BLaER1 treated with 17β-estradiol and CSF1 and Interleukin-3, amounts not matched to agents 10 nM and 100 nM (cell line): ENCODE measurements at regions not wholly inside any gene's neighbourhood (a gene's known extent, or its start where the extent isn't known, plus 50 kb on each side); places are given as distances from the start of the nearest gene placed in this dataset.

Experiments
- H3K27ac ChIP-seq, 11 experiments: shearing (Covaris generic); formaldehyde crosslinking; 2 replicates each; pipeline ENCODE4 v1.8.1; 2022
- H3K27me3 ChIP-seq, 11 experiments: shearing (Covaris generic); formaldehyde crosslinking; 2 replicates each; pipeline ENCODE4 v1.8.1; 2022
- H3K36me3 ChIP-seq, 11 experiments: shearing (Covaris generic); formaldehyde crosslinking; 2 replicates each; pipeline ENCODE4 v1.8.1; 2022
- H3K4me1 ChIP-seq, 10 experiments: shearing (Covaris generic); formaldehyde crosslinking; 2 replicates each; pipeline ENCODE4 v1.8.1; 2022
- H3K4me2 ChIP-seq, 11 experiments: shearing (Covaris generic); formaldehyde crosslinking; 2 replicates each; pipeline ENCODE4 v1.8.1; 2022
- H3K4me3 ChIP-seq, 10 experiments: shearing (Covaris generic); formaldehyde crosslinking; 2 replicates each; pipeline ENCODE4 v1.8.1; 2022
- H3K9ac ChIP-seq, 11 experiments: shearing (Covaris generic); formaldehyde crosslinking; 2 replicates each; pipeline ENCODE4 v1.8.1; 2022
- H3K9me3 ChIP-seq, 11 experiments: shearing (Covaris generic); formaldehyde crosslinking; replicated peaks in 1 of 11; 2 replicates each; pipeline ENCODE4 v1.8.1; 2022
- H4K20me1 ChIP-seq, 11 experiments: shearing (Covaris generic); formaldehyde crosslinking; 2 replicates each; pipeline ENCODE4 v1.8.1; 2022
- Cebpa-rat ChIP-seq, 11 experiments: shearing (Covaris generic); IDR thresholded peaks; 2 replicates each; pipeline ENCODE4 v1.8.1; 2022

DNA sequence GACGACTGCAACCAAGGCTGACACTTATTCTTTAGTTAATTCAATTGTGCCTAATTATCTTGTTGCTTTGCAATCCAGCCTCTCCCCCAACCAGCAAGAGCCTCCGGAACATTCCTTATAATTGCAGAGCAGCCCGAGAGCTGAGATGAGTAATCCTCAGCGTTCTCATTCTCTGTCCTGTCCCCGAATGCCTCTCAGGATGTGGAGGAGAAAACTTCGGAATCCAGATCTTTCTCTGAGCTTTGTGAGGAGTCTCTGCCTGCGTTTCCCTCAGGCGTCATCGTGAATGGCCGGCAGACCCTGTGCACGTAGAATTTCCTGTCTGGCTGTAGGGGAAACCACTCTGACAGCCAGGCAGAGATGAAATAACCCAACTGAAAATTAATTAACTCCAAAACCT lies 160.5 kb upstream of the DIO3 start:
- H3K4me2 ChIP-seq, result peak overlapping the region in 10 of 11 experiments; percentile 11 to 56 (median 18); a peak in 15 of 22 replicates
- TF ChIP-seq Cebpa-rat (IDR thresholded peaks at IDR 0.05), result no peak
- H3K4me1 ChIP-seq, result peaks cover 0 to 14% (median 11%) of the 10 kb centered on the region in 10 experiments; a peak in 12 of 20 replicates
- no peaks in the 10 kb centered on the region for H3K9me3 ChIP-seq
- H4K20me1 ChIP-seq, result no peaks in the 10 kb centered on the region
- H3K9ac ChIP-seq, result no peak overlapping the region
- no peak overlapping the region for H3K27ac ChIP-seq
- no peak overlapping the region for H3K4me3 ChIP-seq
- peaks cover 5 to 19% (median 17%) of the 10 kb centered on the region in 11 experiments; a peak in 19 of 22 replicates for H3K27me3 ChIP-seq
- no peaks in the 10 kb centered on the region for H3K36me3 ChIP-seq

DNA sequence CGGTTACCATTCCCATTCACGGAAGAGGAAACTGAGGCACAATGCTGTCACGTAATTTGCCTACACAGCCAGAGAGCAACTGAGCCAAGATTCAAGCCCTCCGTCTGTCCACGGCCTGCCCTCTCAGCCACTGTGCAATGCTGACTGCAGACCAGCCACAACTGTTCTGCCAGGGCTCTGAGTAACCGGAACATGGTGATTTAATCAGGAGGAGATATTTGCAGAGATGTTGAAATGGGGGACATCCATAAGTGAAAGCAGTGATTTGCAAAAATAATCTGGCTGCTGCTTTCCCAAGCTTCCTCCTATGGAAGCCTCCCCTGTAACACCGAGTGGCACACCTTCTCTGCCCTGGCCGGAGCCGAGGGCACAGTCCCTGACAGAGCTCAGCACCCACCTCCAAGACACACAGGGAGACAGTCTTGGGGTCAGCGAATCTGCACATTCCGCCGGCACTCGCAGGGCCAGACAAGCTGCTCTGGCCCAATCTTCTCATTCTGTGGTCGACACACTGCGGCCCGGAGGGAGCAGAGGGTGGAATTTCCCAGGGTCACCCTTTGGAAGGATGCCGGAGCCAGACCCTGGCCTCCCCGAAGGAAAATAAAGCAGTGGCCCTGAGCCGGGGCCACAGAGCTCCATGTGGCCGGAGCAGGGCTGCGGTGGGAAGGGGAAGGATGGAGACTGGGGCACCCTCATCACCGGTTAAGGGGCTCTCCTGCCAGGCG lies 158.2 kb upstream of the DIO3 start:
- H3K4me3 ChIP-seq, result no peak overlapping the region
- H3K9ac ChIP-seq, result no peak overlapping the region
- H4K20me1 ChIP-seq, result no peaks in the 10 kb centered on the region
- H3K9me3 ChIP-seq, result no peaks in the 10 kb centered on the region
- no peak overlapping the region for H3K4me2 ChIP-seq
- H3K4me1 ChIP-seq, result peaks cover 0 to 14% (median 11%) of the 10 kb centered on the region in 10 experiments; a peak in 12 of 20 replicates
- no peaks in the 10 kb centered on the region for H3K36me3 ChIP-seq
- H3K27me3 ChIP-seq, result peaks cover 5 to 19% (median 17%) of the 10 kb centered on the region in 11 experiments; a peak in 19 of 22 replicates
- H3K27ac ChIP-seq, result no peak overlapping the region
- no peak for TF ChIP-seq Cebpa-rat (IDR thresholded peaks at IDR 0.05)

DNA sequence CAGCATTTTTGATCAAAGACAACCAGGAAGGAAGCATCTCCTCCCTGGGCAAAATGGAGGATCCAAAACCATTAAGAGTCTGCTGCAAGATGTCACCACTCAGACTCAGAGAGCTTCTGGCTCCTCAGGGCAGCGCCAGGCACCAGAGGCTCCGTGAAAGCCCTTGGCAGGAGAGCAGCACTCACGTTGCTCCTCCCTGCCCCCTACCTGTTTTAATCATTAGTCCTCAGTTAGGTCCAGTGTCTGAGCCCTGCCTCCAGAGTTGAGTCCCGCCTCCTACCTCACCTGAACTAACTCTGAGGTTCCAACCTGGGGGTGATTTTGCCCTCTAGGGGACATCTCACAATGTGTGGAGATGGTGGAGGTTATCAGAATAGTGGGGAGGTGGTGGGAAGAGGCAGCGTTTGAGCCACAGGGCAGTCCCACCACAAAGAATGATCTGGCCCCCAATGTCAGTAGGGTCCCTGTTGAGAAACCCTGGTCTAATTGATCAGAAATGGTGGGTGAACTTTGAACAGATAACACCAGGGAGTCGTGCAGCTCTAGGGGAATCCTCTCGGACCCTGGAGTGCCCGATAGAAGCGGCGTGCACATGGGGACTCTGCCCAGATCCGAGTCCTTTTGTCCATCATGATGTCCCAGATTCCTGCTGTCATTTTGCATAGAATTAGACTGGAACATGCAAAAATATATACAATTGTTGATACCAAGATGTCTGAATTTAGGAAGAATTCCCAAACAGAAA lies 156.7 kb upstream of the DIO3 start:
- Histone ChIP-seq H3K4me2 (no peak overlapping the region), H3K4me3 (no peak overlapping the region), H3K36me3 (no peaks in the 10 kb centered on the region), H3K4me1 (peaks cover 0 to 14% (median 11%) of the 10 kb centered on the region in 10 experiments; a peak in 12 of 20 replicates), H3K9ac (no peak overlapping the region), H4K20me1 (no peaks in the 10 kb centered on the region), H3K9me3 (no peaks in the 10 kb centered on the region), H3K27me3 (peaks cover 5 to 19% (median 17%) of the 10 kb centered on the region in 11 experiments; a peak in 19 of 22 replicates), H3K27ac (no peak overlapping the region)
- TF ChIP-seq Cebpa-rat (IDR thresholded peaks at IDR 0.05), result no peak

DNA sequence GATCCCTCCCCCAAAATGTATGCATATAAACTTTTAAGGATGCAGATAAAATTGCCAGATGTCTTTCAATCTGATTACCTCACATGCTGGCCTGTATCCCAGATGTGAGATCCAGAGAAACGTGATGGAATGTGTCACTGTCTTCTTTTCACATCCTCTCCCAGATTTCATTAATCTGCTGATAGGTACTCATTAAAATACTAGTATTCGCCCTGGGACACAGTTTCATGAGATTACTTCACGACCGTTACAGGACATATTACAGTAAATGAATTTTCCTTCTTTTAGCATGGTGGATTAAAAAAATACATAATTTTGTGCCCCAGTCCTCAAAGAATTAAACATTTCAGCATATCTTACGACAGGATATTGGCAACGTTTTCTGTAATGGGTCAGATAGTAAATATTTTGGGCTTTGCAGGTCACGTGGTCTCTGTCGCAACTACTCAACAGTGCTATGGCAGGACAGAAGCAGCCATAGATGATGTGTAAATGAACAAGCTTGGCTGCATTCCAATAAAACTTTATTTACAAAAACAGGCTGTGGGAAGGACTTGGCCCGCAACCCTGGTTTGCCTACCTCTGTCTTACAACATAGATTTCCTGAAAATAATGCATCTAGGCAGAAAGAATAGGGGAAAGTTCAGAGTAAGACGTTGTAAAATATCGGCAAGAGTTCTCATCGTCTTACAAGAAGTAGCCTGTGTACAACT lies 156.0 kb upstream of the DIO3 start:
- Histone ChIP-seq H3K27ac (no peak overlapping the region), H3K4me1 (peaks cover 5 to 20% (median 16%) of the 10 kb centered on the region in 10 experiments; a peak in 15 of 20 replicates), H3K4me2 (no peak overlapping the region), H3K9ac (no peak overlapping the region), H3K36me3 (no peaks in the 10 kb centered on the region), H3K9me3 (no peaks in the 10 kb centered on the region), H3K4me3 (no peak overlapping the region), H4K20me1 (no peaks in the 10 kb centered on the region), H3K27me3 (peaks cover 5 to 15% (median 14%) of the 10 kb centered on the region in 11 experiments; a peak in 19 of 22 replicates)
- TF ChIP-seq Cebpa-rat (IDR thresholded peaks at IDR 0.05), result no peak

DNA sequence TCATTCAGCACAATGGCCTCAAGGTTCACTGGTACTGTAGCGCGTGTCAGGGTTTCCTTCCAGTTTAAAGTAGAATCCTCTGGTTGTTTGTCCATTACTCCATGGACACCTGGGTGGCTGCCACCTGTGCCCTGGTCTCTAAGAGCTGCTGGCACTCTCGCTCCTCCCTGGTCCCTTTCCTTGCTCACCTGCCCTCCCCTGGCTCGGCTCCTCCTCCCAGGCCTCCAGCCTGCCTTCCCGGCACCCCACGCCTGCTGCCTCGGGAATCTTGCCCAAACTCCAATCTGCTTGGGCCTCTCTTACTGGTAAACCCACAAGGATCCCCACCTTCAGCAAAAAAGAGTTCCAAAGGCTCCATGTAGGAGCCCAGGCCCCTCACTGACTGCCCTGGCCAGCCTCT lies 154.4 kb upstream of the DIO3 start:
- peaks cover 6 to 13% (median 11%) of the 10 kb centered on the region in 10 experiments; a peak in 13 of 20 replicates for H3K4me1 ChIP-seq
- H3K27me3 ChIP-seq, result no peaks in the 10 kb centered on the region
- no peak overlapping the region for H3K9ac ChIP-seq

DNA sequence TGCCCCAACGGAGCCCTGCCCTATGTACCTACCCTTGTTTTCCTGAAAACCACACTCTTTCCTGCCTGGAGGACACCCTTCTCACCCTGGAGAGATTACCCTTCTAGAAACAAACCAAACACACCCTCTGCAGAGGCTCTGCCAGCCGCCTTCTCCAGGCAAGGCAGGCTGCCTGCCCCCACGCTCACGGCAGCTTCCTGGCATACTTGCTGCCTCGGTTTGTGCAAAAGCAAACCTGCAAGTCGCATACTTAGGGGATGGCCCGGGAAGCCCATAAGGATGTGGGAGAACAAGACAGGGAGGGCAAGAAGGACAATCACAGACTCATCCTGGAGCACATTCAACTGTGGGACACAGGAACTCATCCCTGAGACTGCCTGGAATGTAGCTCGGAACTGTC lies 154.0 kb upstream of the DIO3 start:
- H3K9ac ChIP-seq, result no peak overlapping the region
- TF ChIP-seq Cebpa-rat (IDR thresholded peaks at IDR 0.05), result no peak
- no peak overlapping the region for H3K4me3 ChIP-seq
- peaks cover 6 to 13% (median 11%) of the 10 kb centered on the region in 10 experiments; a peak in 13 of 20 replicates for H3K4me1 ChIP-seq
- no peaks in the 10 kb centered on the region for H3K9me3 ChIP-seq
- no peak overlapping the region for H3K27ac ChIP-seq
- H3K27me3 ChIP-seq, result no peaks in the 10 kb centered on the region
- H4K20me1 ChIP-seq, result no peaks in the 10 kb centered on the region
- H3K36me3 ChIP-seq, result no peaks in the 10 kb centered on the region
- H3K4me2 ChIP-seq, result no peak overlapping the region

More for the DNA sequence above, 154.4 kb upstream of the DIO3 start:
- Histone ChIP-seq H3K9me3 (no peaks in the 10 kb centered on the region), H4K20me1 (no peaks in the 10 kb centered on the region), H3K4me3 (no peak overlapping the region), H3K27ac (no peak overlapping the region), H3K4me2 (no peak overlapping the region), H3K36me3 (no peaks in the 10 kb centered on the region)
- TF ChIP-seq Cebpa-rat (IDR thresholded peaks at IDR 0.05), result no peak

DNA sequence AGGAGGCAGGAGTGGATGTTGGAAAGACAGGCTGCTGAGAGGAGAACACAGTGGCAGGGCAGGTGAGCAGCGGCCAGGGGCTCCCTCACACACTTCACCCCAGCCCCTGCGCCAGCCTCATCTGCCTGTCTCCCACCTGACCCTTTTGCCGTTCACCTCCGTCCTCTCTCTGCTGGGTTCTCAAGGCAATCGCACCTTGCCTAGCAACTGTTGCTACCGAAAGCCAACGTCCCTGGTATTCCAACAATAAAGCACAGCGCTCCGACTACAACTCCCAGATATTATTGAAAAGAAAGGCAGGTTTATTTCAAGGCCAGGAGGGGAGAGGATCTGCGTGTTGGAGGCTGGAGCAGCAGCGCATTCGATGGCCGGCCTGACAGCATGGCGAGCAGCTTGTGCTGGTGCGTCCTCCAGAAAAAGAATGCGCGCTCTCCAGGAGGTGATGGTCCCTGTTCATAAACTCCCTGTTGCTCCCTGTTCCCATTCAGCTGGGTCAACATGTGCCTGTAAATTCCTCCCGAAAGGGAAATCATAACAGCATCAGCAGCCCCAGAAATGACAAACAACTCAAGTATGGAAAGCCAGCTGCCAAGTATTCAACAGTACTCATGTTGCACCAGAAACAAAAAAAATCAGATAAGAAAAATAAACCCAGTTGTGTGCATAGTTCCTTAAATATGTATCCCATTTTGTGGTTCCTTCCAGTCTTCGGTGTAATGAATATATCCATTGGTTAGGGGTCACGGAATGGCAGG lies 153.0 kb upstream of the DIO3 start:
- no peaks in the 10 kb centered on the region for H3K9me3 ChIP-seq
- no peaks in the 10 kb centered on the region for H3K36me3 ChIP-seq
- H3K4me3 ChIP-seq, result no peak overlapping the region
- peaks cover 6 to 13% (median 11%) of the 10 kb centered on the region in 10 experiments; a peak in 13 of 20 replicates for H3K4me1 ChIP-seq
- no peak overlapping the region for H3K27ac ChIP-seq
- H3K27me3 ChIP-seq, result no peaks in the 10 kb centered on the region
- no peak overlapping the region for H3K9ac ChIP-seq
- TF ChIP-seq Cebpa-rat (IDR thresholded peaks at IDR 0.05), result no peak
- H4K20me1 ChIP-seq, result no peaks in the 10 kb centered on the region
- no peak overlapping the region for H3K4me2 ChIP-seq

DNA sequence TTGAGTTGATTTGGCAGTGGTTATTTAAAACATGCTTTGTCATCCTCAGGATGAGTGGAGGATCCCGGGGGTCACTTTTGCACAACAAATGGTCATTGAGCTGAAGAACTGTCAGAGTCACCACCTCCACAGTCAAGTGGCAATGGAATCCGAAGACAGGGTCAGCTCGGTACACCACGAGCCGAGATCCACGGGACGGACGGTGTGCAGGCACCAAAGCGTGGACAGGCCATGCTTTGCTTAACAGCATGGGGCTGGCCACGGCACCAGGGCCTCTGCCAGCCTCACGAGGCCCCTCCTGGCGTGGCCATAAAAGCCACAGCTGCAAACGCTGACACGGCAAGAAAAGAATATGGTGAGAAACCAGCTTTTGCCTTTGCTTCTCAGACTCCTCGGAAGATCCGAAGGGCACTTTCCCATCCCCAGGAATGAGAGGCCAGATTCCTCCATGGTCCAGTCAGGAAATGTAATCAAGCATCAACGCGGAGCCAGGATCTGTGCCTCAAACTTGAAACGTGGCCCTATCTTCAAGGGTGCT lies 152.2 kb upstream of the DIO3 start:
- Histone ChIP-seq H3K4me2 (no peak overlapping the region), H3K9me3 (no peaks in the 10 kb centered on the region), H3K9ac (no peak overlapping the region), H3K4me1 (peaks cover 6 to 13% (median 11%) of the 10 kb centered on the region in 10 experiments; a peak in 13 of 20 replicates), H3K4me3 (no peak overlapping the region), H3K36me3 (no peaks in the 10 kb centered on the region), H3K27me3 (no peaks in the 10 kb centered on the region), H3K27ac (no peak overlapping the region), H4K20me1 (no peaks in the 10 kb centered on the region)
- TF ChIP-seq Cebpa-rat (IDR thresholded peaks at IDR 0.05), result no peak
